ENCODE measurements at regions not wholly inside any gene's neighbourhood (a gene's known extent, or its start where the extent isn't known, plus 50 kb on each side); places are given as distances from the start of the nearest gene placed in this dataset.

GRCh38 chr9:63859475-63860215 is 1425.4 kb downstream of the FOXD4L5 start:
- TF ChIP-seq CTCF (IDR thresholded peaks at IDR 0.05; ENCODE audit: low read depth, low read length): no peak
- TF ChIP-seq EZH2phosphoT487 (IDR thresholded peaks at IDR 0.05; ENCODE audit: low read depth): no peak

Measured in OCI-LY3 (cell line).